Hepatocyte (in vitro differentiated cells): ENCODE measurements at regions not wholly inside any gene's neighbourhood (a gene's known extent, or its start where the extent isn't known, plus 50 kb on each side); places are given as distances from the start of the nearest gene placed in this dataset.

Source experiments
- CTCF ChIP-seq: fragments of 200-600 bp; sonication (generic); IDR thresholded peaks from 2 replicates; pipeline ENCODE4 v1.5.1; 2016; ENCODE audit warnings: antibody characterized with exemption, mild to moderate bottlenecking; ENCODE audit not compliant: poor library complexity
- EZH2 ChIP-seq: fragments of 200-600 bp; sonication (generic); IDR thresholded peaks from 2 replicates; pipeline ENCODE4 v1.6.1; 2016; ENCODE audit warnings: antibody characterized with exemption, mild to moderate bottlenecking, borderline replicate concordance
- EZH2phosphoT487 ChIP-seq: fragments of 200-600 bp; sonication (generic); IDR thresholded peaks from one replicate; pipeline ENCODE4 v1.6.1; 2018; ENCODE audit warnings: antibody characterized with exemption, mild to moderate bottlenecking, low read depth, moderate library complexity; ENCODE audit not compliant: unreplicated experiment, severe bottlenecking

GRCh38 chr4:11116940-11117339 is 311.8 kb downstream of the HS3ST1 start:
- TF ChIP-seq CTCF (no peak), EZH2 (no peak), EZH2phosphoT487 (no peak)
